KMS-11 (cell line): ENCODE measurements at regions not wholly inside any gene's neighbourhood (a gene's known extent, or its start where the extent isn't known, plus 50 kb on each side); places are given as distances from the start of the nearest gene placed in this dataset.

Experiments used
- H2AFZ ChIP-seq: fragments of 200-600 bp; sonication (generic); 2 replicates; pipeline ENCODE4 v1.6.1; 2016; ENCODE audit warnings: antibody characterized with exemption, mixed run types, low read depth
- H3K27ac ChIP-seq: fragments of 200-600 bp; sonication (generic); 2 replicates; pipeline ENCODE4 v1.6.1; 2016; ENCODE audit warnings: mild to moderate bottlenecking, mixed run types
- H3K27me3 ChIP-seq: fragments of 200-600 bp; sonication (generic); 2 replicates; pipeline ENCODE4 v1.6.1; 2017; ENCODE audit warnings: mild to moderate bottlenecking, low read depth, mixed run types, moderate library complexity; ENCODE audit not compliant: insufficient read depth
- H3K36me3 ChIP-seq: fragments of 200-600 bp; sonication (generic); 2 replicates; pipeline ENCODE4 v1.6.1; 2017; ENCODE audit warnings: mild to moderate bottlenecking, mixed run types; ENCODE audit not compliant: insufficient read depth
- H3K4me1 ChIP-seq: fragments of 200-600 bp; sonication (generic); 2 replicates; pipeline ENCODE4 v1.6.1; 2016; ENCODE audit warnings: mild to moderate bottlenecking, low read depth, mixed run types; ENCODE audit not compliant: poor library complexity, severe bottlenecking
- H3K4me2 ChIP-seq: fragments of 200-600 bp; sonication (generic); 2 replicates; pipeline ENCODE4 v1.7.0; 2016; ENCODE audit warnings: mild to moderate bottlenecking, mixed run types
- H3K4me3 ChIP-seq: fragments of 200-600 bp; sonication (generic); IDR thresholded peaks from 2 replicates; pipeline ENCODE4 v1.6.1; 2017; ENCODE audit warnings: low read depth, low read length, mixed read lengths; ENCODE audit not compliant: insufficient read depth
- H3K79me2 ChIP-seq: fragments of 200-600 bp; sonication (generic); 2 replicates; pipeline ENCODE4 v1.6.1; 2016; ENCODE audit warnings: low read depth, mixed run types; ENCODE audit not compliant: insufficient read depth
- H3K9ac ChIP-seq: fragments of 200-600 bp; sonication (generic); 2 replicates; pipeline ENCODE4 v1.6.1; 2016; ENCODE audit warnings: mild to moderate bottlenecking, mixed run types
- H4K20me1 ChIP-seq: fragments of 200-600 bp; sonication (generic); 2 replicates; pipeline ENCODE4 v1.6.1; 2016; ENCODE audit warnings: mild to moderate bottlenecking, mixed run types; ENCODE audit not compliant: insufficient read depth
- TF ChIP-seq, protein P1 (sequence below): fragments of 200-600 bp; sonication (generic); conservative IDR thresholded peaks from 2 replicates; pipeline ENCODE4 v1.6.1; 2017; ENCODE audit warnings: low read depth, mild to moderate bottlenecking, antibody characterized with exemption, low read length, moderate library complexity, mixed read lengths

DNA sequence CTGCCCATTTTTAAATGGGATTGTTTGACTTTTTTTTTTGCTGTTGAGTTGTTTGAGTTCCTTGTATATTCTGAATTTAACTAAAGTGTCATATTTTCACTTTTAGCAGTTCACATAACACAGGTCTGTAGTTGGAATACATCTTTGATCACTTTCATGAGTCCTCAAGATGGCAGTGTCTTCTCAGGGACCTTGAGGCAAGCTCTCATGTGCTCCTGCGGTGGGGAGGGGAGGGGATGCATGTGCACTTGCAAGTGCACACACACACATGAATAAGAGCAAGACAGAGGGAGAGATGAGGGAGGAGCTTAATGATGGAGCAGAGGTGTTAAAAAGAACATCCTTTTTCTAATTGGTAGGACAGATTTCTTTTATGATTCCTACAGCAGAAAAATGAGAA, 291.4 kb upstream of the OR4E1 start:
- no peak overlapping the region for H3K27ac ChIP-seq
- no peaks in the 10 kb centered on the region for H3K79me2 ChIP-seq
- H3K27me3 ChIP-seq = no peaks in the 10 kb centered on the region
- no peaks in the 10 kb centered on the region for H3K4me1 ChIP-seq
- no peaks in the 10 kb centered on the region for H4K20me1 ChIP-seq
- no peak overlapping the region for H2AFZ ChIP-seq
- H3K4me2 ChIP-seq = no peak overlapping the region
- no peaks in the 10 kb centered on the region for H3K36me3 ChIP-seq
- no peak overlapping the region for H3K4me3 ChIP-seq
- H3K9ac ChIP-seq = no peak overlapping the region
- TF ChIP-seq, protein P1, sequence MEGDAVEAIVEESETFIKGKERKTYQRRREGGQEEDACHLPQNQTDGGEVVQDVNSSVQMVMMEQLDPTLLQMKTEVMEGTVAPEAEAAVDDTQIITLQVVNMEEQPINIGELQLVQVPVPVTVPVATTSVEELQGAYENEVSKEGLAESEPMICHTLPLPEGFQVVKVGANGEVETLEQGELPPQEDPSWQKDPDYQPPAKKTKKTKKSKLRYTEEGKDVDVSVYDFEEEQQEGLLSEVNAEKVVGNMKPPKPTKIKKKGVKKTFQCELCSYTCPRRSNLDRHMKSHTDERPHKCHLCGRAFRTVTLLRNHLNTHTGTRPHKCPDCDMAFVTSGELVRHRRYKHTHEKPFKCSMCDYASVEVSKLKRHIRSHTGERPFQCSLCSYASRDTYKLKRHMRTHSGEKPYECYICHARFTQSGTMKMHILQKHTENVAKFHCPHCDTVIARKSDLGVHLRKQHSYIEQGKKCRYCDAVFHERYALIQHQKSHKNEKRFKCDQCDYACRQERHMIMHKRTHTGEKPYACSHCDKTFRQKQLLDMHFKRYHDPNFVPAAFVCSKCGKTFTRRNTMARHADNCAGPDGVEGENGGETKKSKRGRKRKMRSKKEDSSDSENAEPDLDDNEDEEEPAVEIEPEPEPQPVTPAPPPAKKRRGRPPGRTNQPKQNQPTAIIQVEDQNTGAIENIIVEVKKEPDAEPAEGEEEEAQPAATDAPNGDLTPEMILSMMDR = no peak

DNA sequence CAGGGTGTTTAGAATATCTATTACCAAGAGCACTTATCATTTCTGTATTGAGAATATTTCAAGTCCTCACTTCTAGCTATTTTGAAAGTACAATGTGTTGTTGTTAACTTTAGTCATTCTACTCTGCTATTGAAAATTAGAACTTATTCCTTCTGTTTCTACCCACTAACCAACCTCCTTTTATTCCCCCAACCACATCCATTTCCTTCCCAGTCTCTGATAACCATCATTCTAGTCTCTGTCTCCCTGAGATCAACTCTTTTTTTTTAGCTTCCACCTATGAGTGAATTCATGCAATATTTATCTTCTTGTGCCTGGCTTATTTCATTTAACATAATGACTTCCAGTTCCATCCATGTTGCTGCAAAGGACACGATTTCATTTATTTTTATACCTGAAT, 290.6 kb upstream of the OR4E1 start:
- Histone ChIP-seq H4K20me1 (no peaks in the 10 kb centered on the region), H3K27ac (no peak overlapping the region), H3K4me2 (no peak overlapping the region), H3K79me2 (no peaks in the 10 kb centered on the region), H3K9ac (no peak overlapping the region), H2AFZ (no peak overlapping the region), H3K4me3 (no peak overlapping the region), H3K4me1 (no peaks in the 10 kb centered on the region), H3K36me3 (no peaks in the 10 kb centered on the region), H3K27me3 (no peaks in the 10 kb centered on the region)
- TF ChIP-seq, protein P1 = no peak

DNA sequence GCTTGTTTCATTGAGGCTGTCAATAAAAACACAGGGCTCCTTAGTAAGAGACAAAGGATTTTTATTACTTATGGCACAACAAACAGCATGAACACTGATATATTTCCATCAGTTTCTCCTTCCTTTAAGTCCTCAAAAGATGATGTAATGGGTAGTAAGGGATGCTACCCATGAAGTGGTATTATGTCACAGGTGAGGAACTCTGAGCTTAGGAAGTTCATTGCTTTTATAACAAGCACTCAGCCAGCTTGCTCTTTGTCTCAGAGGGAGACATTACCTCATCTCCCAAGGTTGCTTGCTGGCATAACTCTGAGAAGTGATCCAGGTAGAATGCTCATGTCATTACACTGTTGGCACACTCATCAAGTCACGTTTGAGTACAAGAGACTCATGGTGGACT, 287.0 kb upstream of the OR4E1 start:
- TF ChIP-seq, protein P1 = no peak
- no peak overlapping the region for H3K27ac ChIP-seq
- H3K4me2 ChIP-seq = no peak overlapping the region
- no peaks in the 10 kb centered on the region for H4K20me1 ChIP-seq
- H3K36me3 ChIP-seq = no peaks in the 10 kb centered on the region
- H3K9ac ChIP-seq = no peak overlapping the region
- H3K79me2 ChIP-seq = no peaks in the 10 kb centered on the region
- no peaks in the 10 kb centered on the region for H3K4me1 ChIP-seq
- no peak overlapping the region for H3K4me3 ChIP-seq
- no peaks in the 10 kb centered on the region for H3K27me3 ChIP-seq
- no peak overlapping the region for H2AFZ ChIP-seq

DNA sequence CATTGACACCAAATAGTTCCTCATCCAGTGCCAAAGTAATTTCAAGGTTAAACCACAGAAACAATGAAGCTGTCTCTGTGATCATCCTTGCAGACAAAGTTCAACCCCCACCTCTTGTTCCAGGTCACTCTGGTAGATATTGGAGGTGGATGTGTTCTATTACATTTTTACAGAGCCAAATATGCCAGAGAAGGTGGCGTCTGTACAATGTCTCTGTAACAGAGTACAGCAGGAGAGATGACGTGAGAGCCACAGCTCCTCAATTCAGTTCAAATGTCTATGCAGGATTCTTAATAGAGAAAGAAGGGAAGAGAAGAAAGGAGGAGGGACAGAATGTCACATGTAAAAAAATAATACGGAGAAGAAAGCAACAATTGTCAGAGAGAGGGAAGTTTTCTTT, 268.3 kb upstream of the OR4E1 start:
- no peaks in the 10 kb centered on the region for H3K79me2 ChIP-seq
- no peaks in the 10 kb centered on the region for H3K27me3 ChIP-seq
- no peak overlapping the region for H3K27ac ChIP-seq
- TF ChIP-seq, protein P1 = no peak
- H4K20me1 ChIP-seq = no peaks in the 10 kb centered on the region
- H2AFZ ChIP-seq = no peak overlapping the region; the same call in 1 of the 2 replicates
- no peak overlapping the region for H3K9ac ChIP-seq
- H3K36me3 ChIP-seq = no peaks in the 10 kb centered on the region
- no peak overlapping the region for H3K4me2 ChIP-seq
- H3K4me3 ChIP-seq = no peak overlapping the region
- no peaks in the 10 kb centered on the region for H3K4me1 ChIP-seq
